GM03348 (cell line): ENCODE measurements at regions not wholly inside any gene's neighbourhood (a gene's known extent, or its start where the extent isn't known, plus 50 kb on each side); places are given as distances from the start of the nearest gene placed in this dataset.

Experiments used
- DNase-seq: peaks from one replicate; pipeline ENCODE4 v3.0.0; 2012; ENCODE audit warnings: low spot score

DNA sequence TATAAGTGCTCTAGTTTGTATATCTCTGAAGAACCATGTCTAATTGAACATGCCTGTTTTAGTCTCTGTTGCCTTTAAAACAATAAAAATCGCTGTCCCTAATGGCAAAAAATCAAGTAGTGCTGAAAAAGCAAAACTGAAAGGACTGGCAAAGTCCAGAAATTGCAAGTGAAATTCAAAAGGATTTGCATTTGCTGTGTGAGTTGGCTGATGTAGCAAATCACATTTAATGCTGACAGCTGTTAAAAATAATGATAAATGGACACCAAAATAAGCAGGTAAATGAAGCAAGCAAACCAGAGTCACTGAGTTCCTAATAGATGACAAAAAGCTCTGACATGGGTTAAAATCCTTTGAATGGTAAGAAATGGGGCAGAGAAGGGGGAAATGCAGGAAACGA, 874.1 kb downstream of the GRM8 start:
- no peak for DNase-seq

DNA sequence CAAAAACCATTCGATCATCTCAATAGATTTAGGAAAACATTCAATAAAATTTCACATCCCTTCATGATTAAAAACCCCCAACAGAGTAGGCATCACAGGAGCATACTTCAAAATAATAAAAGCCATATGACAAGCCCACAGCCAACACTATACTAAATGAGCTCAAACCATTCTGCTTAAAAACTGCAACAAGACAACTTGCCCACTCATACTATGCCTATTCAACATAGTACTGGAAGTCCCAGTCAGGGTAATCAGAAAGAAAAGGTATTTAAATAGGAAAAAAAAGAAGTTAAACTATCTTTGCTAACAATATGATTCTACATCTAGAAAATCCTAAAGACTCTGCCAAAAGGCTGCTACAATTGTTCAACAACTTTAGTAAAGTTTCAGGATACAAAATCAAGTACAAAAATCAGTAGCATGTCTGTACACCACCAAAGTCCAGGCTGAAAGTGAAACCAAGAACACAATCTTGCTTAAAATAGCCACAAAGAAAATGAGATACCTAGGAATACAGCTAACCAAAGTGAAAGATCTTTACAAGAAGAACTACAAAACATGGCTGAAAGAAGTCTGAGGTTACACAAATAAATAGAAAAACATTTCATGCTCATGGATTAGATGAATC, 882.6 kb downstream of the GRM8 start:
- DNase-seq, result no peak

DNA sequence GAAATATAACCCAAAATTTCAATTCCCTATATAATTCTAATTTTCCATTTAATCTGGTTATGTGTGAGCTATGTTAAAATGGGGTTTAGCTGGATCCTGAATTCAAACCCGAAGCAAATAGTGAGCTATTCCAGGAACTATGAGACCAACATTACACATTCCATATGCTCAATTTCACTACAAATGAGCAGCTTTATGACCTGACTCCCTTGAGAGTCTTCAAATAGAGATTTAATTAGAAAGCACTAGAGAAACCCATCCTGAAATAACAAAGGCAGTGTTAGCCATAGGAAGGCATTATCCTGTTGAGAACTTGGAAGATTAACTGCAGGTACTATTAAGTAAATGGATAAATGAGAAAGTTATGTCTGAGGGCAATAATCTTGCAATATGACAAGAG, 890.0 kb downstream of the GRM8 start:
- DNase-seq, result no peak

DNA sequence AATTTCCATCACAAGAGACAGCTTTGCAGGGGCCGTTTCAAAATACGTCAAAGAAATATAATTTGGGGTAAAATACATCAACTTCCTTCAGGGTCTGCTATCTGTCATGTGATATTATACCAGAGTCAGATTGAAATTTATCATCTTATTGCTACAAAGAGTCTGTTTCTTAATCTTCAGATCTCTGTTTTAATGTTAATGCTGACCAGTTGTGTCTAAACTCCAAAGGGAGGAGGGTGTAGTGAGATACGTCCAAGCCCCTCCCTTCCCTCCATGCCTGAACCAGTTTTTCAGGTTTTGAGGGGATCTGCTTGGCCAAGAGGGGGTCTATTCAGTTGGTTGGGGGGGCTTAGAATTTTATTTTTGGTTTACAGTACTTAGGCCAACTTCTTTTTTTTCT, 891.6 kb downstream of the GRM8 start:
- no peak for DNase-seq

DNA sequence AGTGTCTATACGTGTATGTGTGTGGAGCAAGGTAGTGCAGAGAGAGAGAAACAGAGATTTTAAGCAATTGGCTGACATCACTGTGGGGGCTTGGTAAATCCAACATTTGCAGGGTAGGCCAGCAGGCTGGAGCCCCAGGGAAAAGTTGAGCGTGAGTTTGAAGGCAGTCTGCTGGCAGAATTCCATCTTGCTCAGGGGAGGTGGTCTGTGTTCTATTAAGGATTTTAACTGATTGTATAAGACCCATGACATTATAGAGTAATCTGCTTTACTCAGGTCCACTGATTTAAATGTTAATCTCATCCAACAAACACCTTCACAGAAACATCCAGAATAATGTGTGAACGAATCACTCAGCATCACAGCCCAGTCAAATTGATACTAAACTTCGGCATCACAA, 912.9 kb downstream of the GRM8 start:
- no peak for DNase-seq

DNA sequence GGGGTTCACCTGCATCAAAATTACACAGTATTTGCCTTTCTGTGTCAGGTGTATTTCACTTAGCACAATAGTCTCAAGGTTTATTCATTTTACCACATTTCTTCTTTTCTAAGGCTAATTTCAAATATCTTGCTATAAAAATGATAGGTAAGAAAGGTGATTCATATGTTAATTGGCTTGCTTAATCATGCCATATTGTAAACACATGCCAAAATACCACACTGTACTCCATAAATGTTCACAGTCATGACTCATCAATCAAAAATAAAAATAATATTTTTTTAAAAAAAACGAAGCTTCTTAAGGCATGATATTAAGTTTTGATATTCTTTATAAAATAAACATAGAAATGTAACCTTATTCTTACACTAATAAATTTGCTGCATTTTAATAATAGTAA, 947.1 kb downstream of the GRM8 start:
- no peak for DNase-seq

DNA sequence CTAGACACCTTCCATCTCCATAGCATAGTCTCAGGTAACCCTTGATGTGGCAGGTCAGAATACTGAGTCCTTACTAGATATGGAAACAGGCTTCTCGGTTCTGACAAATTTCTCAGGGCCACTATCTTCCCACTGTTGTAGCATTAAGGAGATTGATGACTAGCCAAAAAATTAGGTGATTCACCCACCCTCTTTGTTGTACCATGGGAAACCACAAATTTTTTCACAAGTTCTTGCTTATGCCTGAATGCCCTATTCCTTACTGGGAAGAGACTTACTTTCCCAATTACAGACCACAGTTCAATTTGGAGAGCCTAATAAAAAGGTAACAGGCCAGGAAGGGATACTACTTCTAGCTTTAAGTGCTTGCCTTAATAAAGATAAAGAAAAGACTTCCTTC, 948.8 kb downstream of the GRM8 start:
- no peak for DNase-seq

DNA sequence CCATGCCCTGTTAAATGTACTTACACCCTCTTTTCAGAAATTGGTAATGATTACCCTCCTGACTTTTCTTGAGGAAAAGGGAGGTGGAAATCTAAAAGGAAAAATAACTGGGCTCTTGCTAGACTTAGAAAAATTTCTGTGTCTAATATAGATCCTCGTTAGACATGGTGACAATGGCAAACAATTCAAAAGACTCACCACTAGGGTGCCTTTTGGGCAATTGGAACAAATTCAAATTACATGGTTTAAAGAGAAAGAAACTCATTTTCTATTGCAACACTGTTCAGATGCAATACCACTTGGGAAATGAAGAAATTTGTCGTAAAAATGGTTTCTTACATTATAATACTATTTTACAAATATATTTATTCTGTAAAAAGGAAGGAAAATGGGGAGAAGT, 950.1 kb downstream of the GRM8 start:
- no peak for DNase-seq

DNA sequence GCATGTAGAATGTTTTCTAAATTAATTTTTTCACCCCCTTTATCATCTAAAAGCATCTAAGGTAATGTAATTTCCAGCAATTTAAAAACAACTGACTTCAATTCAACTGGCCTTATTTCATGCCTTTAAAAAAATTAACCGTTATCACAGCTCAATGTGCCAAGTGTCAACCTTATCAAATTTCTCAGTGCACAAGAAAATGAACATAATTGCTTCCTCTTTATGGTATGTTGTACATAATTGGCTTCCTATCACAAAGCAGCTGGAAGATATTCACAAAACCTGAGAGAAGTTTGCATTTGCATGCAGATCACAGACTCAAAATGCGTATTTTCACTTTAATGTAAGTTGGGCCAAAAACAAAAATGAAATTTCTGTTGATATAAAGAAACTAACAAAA, 966.4 kb downstream of the GRM8 start:
- DNase-seq, result no peak

DNA sequence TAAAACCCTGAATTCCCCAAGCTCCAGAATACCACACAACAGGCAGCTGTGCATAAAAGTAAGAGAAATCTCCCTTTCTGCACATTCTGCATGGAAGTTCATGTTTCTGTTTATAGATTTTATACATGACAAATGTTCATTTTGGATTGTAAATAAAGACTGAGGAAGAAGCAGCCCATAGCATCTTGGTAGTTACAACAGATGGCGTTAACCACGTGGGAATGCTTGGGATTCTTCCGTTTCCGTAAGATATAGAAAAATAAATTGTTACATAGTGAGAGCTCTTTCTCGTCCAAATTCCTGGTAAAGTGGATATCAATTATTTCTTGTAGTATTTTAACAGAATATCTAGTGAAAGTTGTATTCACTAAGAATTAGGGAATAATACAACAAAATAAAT, 1016.5 kb downstream of the GRM8 start:
- no peak for DNase-seq

DNA sequence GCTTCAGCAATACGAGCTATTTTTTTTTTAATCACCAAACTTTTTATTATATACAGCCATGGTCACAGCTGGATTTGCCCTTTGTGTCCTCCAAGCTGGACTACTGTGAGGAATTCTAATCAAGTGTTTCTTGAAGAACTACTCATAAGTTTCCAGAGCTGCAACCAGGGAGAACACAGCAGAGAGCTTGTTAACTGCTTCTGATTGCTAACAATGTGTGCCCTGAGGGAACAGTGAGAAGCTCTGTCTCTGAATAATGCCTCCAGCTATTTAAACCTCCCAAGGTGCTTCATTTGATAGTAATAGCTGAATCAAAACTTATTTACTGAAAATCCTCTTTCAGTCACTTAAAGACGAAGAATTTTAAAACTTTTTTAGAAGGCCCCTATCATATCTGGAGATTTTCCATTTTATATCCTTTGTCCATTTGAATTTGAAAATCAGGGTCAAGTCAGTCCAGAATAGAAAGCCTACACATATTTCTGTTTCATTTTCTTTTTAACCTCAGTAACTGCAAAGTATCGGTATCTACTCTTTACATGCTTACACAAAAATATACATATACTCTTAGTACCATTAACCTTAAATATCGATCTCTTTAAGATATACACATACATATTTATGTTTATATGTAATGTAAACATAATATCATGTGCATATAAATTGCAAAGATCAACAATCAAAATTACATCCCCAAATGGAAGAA, 1024.2 kb downstream of the GRM8 start:
- no peak for DNase-seq

DNA sequence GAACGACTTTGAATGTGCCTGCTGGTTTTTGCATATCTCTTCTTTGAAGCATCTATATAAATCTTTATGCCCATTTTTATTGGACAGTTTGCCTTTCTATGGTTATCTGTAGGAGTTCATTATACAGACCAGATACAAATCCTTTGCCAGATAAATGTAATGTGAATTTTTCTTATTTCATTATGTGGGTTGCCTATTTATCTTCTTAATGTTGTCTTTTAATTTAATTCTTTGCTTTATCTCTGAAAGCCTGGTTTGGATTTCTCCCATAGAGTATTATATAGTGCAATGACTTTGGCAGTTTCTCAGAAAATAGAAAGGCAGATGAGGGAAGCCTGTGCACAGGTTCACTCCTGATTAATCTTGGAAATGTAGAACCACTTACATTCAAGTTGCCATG, 1025.1 kb downstream of the GRM8 start:
- no peak for DNase-seq

DNA sequence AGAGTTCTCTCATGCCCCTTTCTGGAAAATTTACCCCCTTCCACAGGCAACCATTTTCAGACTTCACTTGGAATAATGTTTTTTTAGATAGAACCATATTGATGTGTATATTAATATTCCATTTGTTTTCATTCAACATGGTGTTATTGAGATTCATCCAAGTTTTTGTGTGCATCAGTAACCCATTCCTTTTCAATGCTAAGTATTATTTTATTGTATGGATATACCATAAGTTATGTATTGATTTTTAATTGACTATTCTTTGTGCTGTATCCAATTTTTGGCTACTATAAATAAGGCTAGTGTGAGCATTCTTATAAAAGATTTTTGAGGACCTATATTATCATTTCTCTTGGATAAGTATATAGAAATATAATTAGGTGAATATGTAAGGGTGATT, 1025.7 kb downstream of the GRM8 start:
- no peak for DNase-seq

DNA sequence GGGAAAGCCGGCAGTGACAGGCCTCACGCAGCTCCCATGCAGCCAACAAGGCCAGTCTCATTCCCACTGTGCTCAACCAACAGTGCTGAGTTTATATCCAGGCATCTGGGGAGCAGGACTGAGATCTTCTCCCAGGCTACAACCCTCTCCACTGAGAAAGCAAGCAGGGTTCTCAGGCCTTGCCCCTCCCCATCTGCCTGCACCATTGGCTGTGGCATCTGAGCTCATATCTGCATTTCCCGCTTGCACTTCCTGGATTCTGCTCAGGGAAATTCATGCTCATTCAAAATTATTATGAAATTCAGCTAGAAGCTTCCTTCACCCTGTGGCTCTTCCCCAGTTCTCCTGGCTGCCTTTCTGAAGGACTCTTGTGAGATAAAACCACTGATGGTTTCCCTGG, 1029.0 kb downstream of the GRM8 start:
- no peak for DNase-seq

DNA sequence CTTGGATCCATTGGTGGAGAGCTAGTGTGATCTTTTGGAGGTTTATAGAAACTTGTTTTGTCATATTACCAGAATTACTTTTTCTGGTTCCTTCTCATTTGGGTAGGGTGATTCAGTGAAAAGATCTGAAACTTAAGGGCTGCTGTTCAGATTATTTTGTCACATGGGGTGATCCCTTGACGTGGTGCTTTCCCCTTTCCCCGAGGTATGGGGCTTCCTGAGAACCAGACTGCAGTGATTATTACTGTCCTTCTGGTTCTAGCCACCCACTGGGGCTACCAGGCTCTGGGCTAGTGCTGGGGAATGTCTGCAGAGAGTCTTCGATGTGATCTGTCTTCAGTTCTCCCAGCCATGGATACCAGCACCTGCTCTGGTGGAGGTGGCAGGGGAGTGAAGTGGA, 1030.0 kb downstream of the GRM8 start:
- no peak for DNase-seq

DNA sequence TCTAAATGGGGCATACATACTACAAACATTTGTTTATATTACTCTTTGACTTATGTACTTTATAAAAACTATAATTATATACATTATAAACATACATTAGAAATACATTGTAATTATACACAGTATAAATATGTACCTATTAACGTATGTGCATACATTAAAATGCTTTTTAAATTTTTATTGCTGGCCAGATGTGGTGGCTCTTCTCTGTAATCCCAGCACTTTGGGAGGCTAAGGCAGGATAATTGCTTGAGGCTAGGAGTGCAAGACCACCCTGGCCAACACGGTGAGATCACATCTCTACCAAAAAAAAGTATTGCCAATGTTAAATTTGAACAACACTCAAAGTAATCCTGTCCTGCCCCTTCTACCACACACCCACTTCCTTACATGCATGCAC, 1037.0 kb downstream of the GRM8 start:
- no peak for DNase-seq

DNA sequence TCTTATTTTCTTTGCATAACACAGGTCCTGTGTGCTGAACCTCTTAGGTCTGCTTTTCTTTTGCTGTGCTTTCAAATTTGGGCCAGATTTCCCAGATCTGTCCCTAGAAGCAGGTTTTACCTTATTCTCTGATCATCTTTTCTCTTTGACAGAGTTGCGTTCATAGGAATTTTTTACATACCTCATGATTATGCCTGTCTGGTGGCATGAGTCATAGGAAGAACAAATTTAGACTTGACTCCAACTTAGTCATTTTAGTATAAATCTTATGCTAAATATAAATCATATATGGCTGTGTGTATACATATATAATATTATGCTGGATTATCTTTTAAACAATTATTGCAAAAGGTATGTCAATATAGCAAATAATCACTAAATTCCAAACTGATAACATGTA, 1038.9 kb downstream of the GRM8 start:
- no peak for DNase-seq

DNA sequence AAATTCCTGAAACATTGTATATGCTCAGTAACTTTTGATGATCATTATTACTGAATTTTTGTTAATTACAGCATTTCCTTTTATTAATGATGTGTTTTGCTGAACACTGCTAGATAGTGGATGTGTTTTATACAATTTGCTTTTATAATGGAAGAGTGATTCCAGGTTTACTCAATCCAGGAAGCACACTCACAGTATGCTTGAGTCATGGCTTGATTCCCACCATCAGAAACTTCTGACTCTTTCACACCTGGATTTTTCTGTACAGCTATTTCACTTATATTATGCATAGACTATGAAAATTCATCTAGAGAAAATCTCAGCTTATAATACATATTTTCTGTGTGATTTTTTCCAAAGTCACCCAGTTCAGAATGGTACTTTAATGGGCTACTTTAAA, 1040.9 kb downstream of the GRM8 start:
- DNase-seq, result no peak

DNA sequence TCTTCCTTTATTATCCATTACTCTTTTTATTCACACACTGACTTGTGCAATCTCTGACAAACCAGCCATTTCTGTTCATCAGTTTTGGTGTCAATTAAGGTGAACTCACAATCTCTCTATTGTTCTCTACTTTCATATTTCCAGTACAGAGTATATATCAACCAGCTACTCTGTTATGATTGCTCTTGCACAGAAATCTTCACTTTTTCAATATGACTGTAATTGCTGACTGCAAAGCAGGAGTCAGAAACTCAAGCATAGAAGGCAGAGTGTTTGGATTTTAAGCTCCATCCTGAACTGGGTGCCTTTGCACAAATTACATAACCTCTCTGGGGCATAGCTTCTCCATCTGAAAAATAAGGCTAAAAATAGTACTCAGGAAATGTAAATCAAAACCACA, 1042.0 kb downstream of the GRM8 start:
- no peak for DNase-seq

DNA sequence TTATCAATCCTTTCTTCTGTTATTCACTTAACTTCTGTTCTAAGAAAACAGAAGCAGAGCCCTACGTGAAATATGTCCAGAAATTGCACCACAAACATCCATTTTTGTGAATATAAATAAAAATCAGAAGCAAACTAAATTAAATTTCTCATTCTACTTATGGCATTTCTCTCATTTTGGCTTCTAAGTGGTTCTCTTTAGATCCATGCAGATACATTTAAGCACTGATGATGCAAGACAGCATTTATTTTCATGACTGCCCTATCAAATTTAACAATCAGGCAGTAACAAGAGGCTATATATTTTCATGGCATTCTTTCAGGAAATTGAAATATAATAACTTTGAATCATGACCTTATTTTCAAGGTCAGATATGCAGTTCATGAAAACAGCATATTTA, 1049.6 kb downstream of the GRM8 start:
- DNase-seq, result no peak

DNA sequence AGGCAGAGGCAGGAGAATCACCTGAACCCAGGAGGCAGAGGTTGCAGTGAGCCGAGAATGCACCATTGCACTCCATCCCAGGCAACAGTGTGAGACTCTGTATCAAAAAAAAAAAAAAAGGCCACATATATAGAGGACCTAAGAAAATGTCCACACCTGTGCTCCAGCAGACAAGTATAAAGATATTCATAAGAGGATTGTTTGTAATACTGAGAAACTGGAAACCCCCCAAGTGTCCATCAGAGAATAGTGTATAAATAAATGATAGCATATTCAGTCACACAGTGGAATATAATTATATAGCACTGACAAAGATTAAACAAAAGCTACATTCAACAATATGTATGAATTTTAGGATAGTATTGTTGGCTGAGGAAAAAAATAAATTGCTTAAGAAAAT, 1050.6 kb downstream of the GRM8 start:
- no peak for DNase-seq

DNA sequence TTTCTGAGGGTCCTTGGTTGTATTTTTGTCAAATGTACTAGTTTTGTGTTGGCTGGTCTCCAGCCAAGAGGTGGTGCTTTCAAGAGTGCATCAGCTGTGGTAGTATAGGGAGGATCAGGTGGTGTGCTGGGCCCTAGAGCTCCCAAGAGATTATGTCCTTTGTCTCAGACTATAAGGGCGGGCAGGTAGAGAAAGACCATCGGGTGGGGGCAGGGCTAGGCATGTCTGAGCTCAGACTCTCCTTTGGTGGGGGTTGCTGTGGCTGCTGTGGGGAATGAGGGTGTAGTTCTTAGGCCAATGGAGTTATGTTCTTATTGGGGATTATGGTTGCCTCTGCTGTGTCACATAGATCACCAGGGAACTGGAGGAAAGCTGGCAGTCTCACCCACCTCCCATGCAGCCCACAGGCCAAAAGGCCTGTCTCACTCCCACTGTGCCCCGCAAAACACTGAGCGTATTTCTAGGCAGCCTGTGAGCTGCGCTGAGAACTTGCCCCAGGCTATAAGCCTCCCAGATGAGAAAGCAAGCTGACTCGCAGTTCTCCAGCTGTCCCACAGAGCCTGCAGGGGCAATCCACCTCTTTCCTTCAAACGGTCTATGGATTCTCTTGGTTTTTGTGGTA, 1066.7 kb downstream of the GRM8 start:
- no peak for DNase-seq

DNA sequence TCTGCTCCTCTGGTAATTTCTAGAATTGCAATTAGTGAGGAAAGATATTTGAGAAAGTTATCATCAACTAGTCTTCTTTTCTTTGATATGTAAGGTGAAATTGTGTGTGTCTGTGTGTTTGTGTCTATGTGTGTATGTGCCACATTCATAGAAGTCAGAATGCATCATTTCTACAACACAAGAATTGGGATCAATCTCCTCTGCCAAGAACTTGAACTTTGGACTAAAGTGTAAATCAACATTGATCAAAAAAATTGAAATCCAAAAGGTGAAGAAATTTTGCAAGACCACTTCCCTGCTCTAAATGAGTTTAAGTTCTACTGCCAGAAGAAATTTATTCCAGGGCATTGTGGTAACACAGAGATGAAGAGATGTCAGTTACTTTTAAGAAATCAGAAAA, 1072.8 kb downstream of the GRM8 start:
- DNase-seq, result no peak

DNA sequence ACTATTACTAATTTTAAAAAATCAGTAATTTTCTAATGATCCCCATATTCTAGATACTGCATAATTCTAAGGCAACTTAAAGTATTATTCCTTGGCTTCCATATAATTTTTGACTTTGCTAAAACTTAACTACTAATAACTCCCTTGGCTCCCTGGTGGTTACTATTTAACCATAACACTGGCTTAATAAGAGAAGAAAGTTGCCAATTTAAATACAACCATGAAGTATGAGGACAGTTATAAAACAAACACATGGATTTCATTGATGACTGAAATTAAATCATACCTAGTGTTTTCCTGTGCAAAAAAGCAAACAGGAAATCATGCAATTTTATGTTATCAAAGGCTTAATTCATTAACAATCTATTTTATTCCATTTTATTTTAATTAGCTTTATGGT, 1073.9 kb downstream of the GRM8 start:
- no peak for DNase-seq
